RWPE2 (cell line): ENCODE measurements at regions not wholly inside any gene's neighbourhood (a gene's known extent, or its start where the extent isn't known, plus 50 kb on each side); places are given as distances from the start of the nearest gene placed in this dataset.

Experiments
- ATAC-seq: fragments of 200-7000 bp; cut with Tn5 transposase; 3 replicates; pipeline ENCODE4 v1.9.1; 2021; ENCODE audit warnings: low read depth
- DNase-seq: peaks from one replicate; pipeline ENCODE4 v3.0.0-alpha.2; 2020; ENCODE audit warnings: low spot score
- H3K27ac ChIP-seq: fragments of 450-650 bp; 2 replicates; pipeline ENCODE4 v1.5.1; 2017; ENCODE audit warnings: mild to moderate bottlenecking; ENCODE audit not compliant: poor library complexity, severe bottlenecking
- H3K27me3 ChIP-seq: fragments of 250-450 bp; sonication (Bioruptor Pico); 2 replicates; pipeline ENCODE4 v1.5.1; 2021; ENCODE audit warnings: mild to moderate bottlenecking, moderate library complexity; ENCODE audit not compliant: insufficient read depth, poor library complexity, severe bottlenecking
- H3K36me3 ChIP-seq: fragments of 250-450 bp; sonication (Bioruptor Pico); 2 replicates; pipeline ENCODE4 v1.5.1; 2020; ENCODE audit warnings: low read depth, mild to moderate bottlenecking, moderate library complexity
- H3K4me1 ChIP-seq: fragments of 250-450 bp; sonication (Bioruptor Pico); 2 replicates; pipeline ENCODE4 v1.5.1; 2021; ENCODE audit warnings: mild to moderate bottlenecking, moderate library complexity; ENCODE audit not compliant: insufficient read depth, poor library complexity, severe bottlenecking
- H3K4me3 ChIP-seq: fragments of 250-450 bp; sonication (Bioruptor Pico); 2 replicates; pipeline ENCODE4 v1.5.1; 2021; ENCODE audit warnings: mild to moderate bottlenecking, moderate library complexity; ENCODE audit not compliant: severe bottlenecking
- H3K9me3 ChIP-seq: fragments of 250-450 bp; sonication (Bioruptor Pico); 2 replicates; pipeline ENCODE4 v1.5.1; 2021; ENCODE audit warnings: mild to moderate bottlenecking, moderate library complexity; ENCODE audit not compliant: severe bottlenecking
- CTCF ChIP-seq: fragments of 450-650 bp; IDR thresholded peaks from one replicate; pipeline ENCODE4 v1.5.1; 2017; ENCODE audit warnings: mild to moderate bottlenecking, moderate library complexity; ENCODE audit not compliant: poor library complexity, severe bottlenecking

GRCh38 chr5:53183880-53184279 is 74.3 kb upstream of the MOCS2 start:
- no peak for DNase-seq
- no peak for TF ChIP-seq CTCF
- no peak for ATAC-seq
- Histone ChIP-seq H3K4me3 (no peak overlapping the region), H3K4me1 (no peaks in the 10 kb centered on the region), H3K36me3 (no peaks in the 10 kb centered on the region), H3K27me3 (no peaks in the 10 kb centered on the region), H3K9me3 (no peaks in the 10 kb centered on the region), H3K27ac (no peak overlapping the region)

- no peak for TF ChIP-seq CTCF
- ATAC-seq (no peak), DNase-seq (no peak)
- Histone ChIP-seq H3K9me3 (peaks cover 6% of the 10 kb centered on the region), H3K4me3 (no peak overlapping the region), H3K4me1 (no peaks in the 10 kb centered on the region), H3K27ac (no peak overlapping the region), H3K36me3 (no peaks in the 10 kb centered on the region), H3K27me3 (no peaks in the 10 kb centered on the region)
These were observed 82.1 kb upstream of the MOCS2 start for GRCh38 chr5:53191548-53192165.

DNA sequence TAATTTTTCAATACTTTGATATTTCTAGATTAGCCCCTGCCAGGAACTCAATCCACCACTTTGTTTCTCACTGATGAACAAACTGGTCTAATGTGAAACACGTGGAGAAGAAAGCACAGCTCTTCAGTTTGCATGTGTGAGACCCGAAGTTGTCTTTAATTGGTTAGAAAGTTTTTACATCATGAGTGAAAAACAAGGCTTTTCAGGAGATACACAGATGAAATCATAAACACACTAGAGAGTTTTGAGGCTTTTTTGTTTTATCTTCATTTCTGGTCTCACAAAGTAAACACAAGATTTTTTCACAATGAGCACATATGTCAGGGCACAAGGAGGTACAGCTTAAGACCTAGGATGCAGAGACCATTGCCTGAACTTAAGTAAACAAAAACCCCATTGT is 84.5 kb upstream of the MOCS2 start:
- no peak overlapping the region for H3K27ac ChIP-seq
- TF ChIP-seq CTCF: no peak
- H3K9me3 ChIP-seq: peaks cover 6% of the 10 kb centered on the region
- no peaks in the 10 kb centered on the region for H3K4me1 ChIP-seq
- DNase-seq (no peak), ATAC-seq (no peak)
- no peaks in the 10 kb centered on the region for H3K27me3 ChIP-seq
- no peaks in the 10 kb centered on the region for H3K36me3 ChIP-seq
- H3K4me3 ChIP-seq: no peak overlapping the region

DNA sequence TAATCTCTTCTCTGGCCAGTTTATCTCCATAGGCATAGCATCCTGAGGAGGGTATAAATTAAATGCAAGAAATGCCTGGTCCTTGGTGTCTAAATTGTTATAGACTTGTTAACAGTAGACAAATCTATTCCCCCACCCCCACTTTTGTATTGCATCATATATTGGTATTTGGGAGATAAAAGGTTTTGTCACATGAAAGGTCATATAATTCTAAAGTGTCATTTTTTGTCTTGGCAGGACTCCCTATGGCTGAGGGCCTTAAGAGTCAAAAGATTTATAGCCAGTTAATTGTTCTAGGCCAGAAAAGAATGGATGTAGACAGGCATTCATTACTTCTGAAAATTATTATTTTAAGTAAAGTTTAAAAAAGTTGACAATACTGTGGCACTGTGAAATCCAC is 90.3 kb upstream of the MOCS2 start:
- ATAC-seq: no peak

More for the DNA sequence above, 90.3 kb upstream of the MOCS2 start:
- no peaks in the 10 kb centered on the region for H3K9me3 ChIP-seq
- no peak for TF ChIP-seq CTCF
- H3K36me3 ChIP-seq: no peaks in the 10 kb centered on the region
- no peak overlapping the region for H3K27ac ChIP-seq
- no peaks in the 10 kb centered on the region for H3K27me3 ChIP-seq
- H3K4me3 ChIP-seq: no peak overlapping the region
- H3K4me1 ChIP-seq: no peaks in the 10 kb centered on the region
- no peak for DNase-seq
